HG03025 (cell line): ENCODE measurements at regions not wholly inside any gene's neighbourhood (a gene's known extent, or its start where the extent isn't known, plus 50 kb on each side); places are given as distances from the start of the nearest gene placed in this dataset.

Source experiments
- ATAC-seq: cut with Tn5 transposase; IDR thresholded peaks from one replicate; pipeline ENCODE4 v1.9.1; 2021; ENCODE audit warnings: mild to moderate bottlenecking, moderate library complexity; ENCODE audit not compliant: unreplicated experiment, low FRiP score

DNA sequence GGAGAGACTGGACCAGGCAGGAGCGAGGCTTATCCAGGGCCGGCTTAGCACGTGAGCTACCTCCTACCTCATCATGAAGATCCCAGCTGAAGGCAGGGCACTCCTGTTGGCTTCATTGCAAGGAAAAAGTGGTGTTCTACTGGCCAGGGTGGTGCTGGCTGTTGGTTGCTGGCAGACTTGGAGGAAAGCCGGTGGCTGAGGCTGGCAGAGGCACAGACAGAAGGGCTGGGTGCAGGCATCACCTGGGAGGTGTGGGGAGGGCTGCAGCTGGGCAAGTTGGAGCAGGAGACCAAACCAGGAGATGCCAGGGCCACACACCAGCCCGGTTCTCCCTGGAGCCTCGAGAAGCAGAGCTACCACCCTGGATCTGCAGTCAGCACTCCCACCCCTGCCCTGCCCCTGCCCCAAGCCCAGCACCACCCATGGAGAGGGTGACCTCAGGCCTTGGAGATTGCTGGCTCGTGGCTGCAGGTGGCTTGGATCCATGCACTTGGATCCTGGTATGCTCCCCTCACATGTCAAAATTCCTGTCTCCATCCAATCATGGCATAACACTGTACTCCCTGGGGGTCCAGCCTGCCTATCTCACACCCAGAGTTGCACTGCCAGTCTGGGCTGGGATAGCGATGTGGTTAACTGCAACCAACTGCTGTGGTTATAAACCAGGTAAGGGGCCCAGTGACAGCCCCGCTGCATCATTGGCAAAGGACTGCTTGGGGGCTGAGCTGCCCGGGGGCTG is 49.7 kb downstream of the GLI2 start:
- ATAC-seq = no peak

GRCh38 chr2:120786038-120786960 is 50.6 kb downstream of the GLI2 start:
- no peak for ATAC-seq

- ATAC-seq = no peak
These were observed 51.6 kb downstream of the GLI2 start for GRCh38 chr2:120787111-120787821.

GRCh38 chr2:120787822-120788700 is 52.4 kb downstream of the GLI2 start:
- ATAC-seq = no peak

DNA sequence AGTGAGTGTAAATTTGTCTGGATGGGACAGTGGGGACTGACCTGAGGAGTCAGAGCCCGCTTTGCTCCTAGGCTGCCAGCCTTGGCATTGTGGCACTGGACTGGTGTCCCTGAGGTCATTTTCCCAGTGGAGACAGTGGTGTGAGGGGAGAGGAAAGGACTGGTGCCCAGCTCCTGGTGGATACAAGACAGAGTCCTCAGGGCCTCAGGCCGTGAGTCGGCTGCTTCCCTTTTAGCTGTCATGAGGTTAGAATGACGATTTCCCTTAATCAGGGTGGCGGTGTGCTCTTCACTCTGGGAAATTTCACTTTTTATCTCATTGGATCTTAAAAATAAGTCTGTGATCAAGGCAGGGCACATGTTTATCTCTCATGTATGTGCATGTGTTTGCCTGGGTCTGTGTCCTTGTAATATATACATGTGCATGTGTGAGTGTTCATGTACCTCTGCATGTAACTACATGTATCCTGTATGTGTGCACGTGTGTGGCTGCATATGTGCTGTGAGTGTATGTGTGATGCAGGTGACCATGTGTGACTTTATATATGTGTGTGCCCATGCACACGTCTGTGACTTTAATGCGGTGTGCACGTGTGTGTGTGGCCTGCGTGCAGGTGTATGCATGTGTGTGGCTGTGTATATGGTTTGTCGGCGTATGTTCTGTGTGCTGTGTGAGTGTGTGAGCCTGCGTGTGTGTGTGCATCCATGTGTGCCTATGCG is 55.7 kb downstream of the GLI2 start:
- no peak for ATAC-seq

DNA sequence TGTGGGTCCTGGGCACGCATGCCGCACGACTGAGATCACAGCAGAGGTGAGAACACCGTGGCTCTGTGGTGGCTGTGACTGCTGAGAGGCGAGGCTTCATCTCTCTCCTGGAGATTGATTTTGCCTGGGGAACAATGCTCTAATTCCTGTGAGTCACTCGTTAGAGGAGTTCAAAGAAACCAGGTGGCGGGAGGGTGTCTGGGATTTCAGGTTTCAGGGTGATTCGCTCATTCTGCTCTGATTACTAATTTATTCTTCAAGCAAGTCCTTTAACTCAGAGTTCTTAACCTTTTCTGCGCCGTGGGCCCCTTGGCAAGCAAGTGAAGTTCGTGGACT is 56.3 kb downstream of the GLI2 start:
- ATAC-seq = no peak

GRCh38 chr2:120793682-120794403 is 58.2 kb downstream of the GLI2 start:
- no peak for ATAC-seq

DNA sequence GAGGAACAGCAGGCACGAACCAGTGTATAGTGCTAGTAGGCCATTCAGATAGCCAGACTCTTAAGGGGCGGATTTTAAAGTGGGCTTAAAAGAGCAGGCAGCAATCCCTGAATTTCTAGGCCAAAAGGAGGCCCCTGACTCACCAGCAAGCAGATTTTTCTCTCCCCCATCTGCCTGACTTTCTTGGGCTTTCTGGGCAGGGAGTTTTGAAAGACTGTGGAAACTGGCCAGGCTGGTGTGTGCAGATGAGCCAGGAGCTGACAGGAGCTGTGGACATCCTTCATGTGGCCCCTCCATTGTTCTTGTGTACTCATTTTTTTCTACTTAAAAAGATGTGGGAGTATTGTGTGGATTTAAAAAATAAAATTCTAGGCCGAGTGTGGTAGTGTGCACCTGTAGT is 59.0 kb downstream of the GLI2 start:
- no peak for ATAC-seq

DNA sequence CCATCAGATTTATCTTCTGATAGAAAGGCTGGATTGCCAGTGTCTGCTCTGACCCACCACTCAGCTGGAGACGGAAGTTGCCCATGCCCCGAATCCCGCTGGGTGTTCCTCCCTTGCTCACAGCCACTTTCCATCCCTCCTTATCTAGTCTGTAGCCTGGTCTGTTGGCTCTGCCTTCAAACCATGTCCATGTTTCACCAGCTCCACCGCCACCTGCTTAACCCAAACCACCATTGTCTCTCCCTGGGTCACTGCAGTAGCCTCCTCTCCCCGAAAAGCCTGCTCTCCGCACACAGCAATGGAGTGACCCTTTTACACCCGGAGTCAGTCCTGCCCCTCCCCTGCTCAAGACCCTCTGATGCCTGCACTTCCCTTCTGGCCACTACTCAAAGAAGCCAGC is 60.4 kb downstream of the GLI2 start:
- ATAC-seq = no peak

DNA sequence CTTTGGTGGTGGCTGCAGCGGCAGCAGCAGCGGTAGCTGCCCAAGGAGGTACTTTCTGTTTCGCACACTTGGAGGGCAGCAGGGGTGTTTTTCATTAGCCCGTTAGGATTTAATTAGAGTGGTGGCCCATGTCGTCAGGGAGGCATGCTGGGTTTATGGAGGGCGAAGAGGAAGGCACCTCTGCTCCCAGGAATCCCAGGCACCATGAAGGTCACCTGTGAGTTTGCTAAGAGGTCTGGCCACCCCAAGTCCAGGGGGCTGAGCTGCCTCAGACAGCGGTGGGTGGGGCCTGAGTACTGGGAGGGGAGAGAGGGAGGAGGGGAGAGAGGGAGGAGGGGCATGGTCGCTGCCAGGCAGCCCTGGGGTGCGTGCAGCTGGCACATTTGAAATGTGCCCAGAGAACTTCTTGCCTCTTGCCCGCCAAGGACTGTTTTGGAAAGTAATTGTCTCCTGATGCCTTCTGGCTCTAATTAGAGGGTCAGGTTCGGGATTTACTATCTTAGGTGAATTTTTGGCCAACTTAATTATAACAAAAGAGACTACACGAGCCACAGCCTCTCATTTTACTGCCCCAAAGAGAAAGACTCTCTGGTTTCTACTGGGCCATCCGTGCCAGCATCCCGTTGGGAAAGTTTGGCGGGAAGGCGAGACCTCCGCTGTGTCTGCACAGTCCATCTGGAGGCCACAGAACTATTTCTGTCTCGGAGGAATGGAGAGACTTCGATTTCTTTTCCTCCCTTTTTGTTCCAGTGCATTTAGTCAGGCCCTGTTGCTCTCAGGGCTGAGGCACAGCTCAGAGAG is 62.0 kb downstream of the GLI2 start:
- ATAC-seq = no peak

GRCh38 chr2:120798567-120799247 is 63.0 kb downstream of the GLI2 start:
- no peak for ATAC-seq

GRCh38 chr2:120802158-120802557 is 66.5 kb downstream of the GLI2 start:
- no peak for ATAC-seq

GRCh38 chr2:120802867-120803484 is 67.3 kb downstream of the GLI2 start:
- ATAC-seq = no peak

- ATAC-seq = no peak
These were observed 68.2 kb downstream of the GLI2 start for GRCh38 chr2:120803764-120804335.

- ATAC-seq = no peak
These were observed 68.8 kb downstream of the GLI2 start for GRCh38 chr2:120804459-120804858.

- no peak for ATAC-seq
These were observed 69.3 kb downstream of the GLI2 start for GRCh38 chr2:120805011-120805410.

GRCh38 chr2:120805602-120806001 is 69.9 kb downstream of the GLI2 start:
- no peak for ATAC-seq
